ENCODE measurements at regions not wholly inside any gene's neighbourhood (a gene's known extent, or its start where the extent isn't known, plus 50 kb on each side); places are given as distances from the start of the nearest gene placed in this dataset.

DNA sequence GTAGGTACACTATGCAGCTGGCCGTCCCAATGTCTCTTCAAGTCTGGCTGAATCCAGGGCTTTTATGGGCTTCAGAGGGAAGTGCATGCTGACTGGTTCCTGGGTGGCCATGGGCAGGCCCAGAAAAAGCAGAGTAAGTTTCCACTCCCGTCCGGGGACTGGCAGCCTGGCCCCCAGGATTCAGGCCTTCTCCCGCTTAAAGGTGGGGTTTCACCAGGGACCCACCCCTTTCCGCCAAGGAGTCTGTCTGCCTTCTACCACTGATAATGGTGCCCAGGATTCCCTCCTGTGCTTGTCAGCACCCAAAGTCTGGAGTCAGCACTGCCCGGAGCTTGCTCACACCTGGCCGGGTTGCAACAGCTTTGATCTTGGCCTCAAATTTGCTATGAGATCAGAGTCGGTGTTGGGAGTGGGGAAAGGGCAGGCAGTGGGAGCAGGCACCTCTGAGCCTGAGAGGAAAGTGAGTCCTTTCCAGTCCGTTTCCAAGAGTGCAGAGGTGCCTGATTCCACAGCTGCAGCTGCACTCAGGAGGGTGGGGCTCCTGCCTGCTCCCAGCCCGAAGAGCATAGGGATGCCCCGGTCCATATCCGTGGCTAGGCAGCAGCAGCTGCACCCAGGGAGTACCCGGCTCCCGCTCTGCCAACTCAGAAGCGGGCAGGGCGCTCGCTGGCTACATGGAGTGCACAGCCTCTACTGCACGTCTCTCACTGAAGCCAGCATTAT lies 1344.3 kb upstream of the ADGRL3 start:
- no peak for DNase-seq (ENCODE audit: low read depth)
- in situ Hi-C loops (cut with HindIII; ENCODE audit: low pct_unique_long_range_greater_than_20kb, low sequenced_read_pairs), result no loop called here

DNA sequence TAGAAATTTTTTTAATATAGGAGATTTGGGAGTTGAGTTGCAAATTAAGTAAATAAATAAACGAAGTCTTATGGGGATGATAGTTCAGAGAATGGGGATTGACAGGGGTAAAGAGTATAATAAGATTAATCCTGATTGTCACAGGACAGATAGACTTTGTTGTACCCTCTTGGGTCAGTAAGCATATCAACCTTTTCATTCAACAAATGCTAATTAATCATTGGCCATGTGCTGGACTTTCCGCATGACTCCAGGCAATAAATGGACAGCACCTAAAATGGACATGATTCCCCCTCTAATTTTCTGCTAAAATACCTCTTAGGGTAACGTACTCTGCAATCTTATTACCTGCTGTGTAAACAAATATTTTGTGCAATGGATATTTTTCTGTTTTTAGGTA lies 1331.1 kb upstream of the ADGRL3 start:
- no peak for DNase-seq (ENCODE audit: low read depth)
- in situ Hi-C loops (cut with HindIII; ENCODE audit: low pct_unique_long_range_greater_than_20kb, low sequenced_read_pairs), result no loop called here

- in situ Hi-C loops (cut with HindIII; ENCODE audit: low pct_unique_long_range_greater_than_20kb, low sequenced_read_pairs), result no loop called here
- DNase-seq (ENCODE audit: low read depth), result no peak
Measured at GRCh38 chr4:59869559-59869958, 1330.6 kb upstream of the ADGRL3 start.

GRCh38 chr4:59881632-59882031 lies 1318.5 kb upstream of the ADGRL3 start:
- no peak for DNase-seq (ENCODE audit: low read depth)
- in situ Hi-C loops (cut with HindIII; ENCODE audit: low pct_unique_long_range_greater_than_20kb, low sequenced_read_pairs), result no loop called here

DNA sequence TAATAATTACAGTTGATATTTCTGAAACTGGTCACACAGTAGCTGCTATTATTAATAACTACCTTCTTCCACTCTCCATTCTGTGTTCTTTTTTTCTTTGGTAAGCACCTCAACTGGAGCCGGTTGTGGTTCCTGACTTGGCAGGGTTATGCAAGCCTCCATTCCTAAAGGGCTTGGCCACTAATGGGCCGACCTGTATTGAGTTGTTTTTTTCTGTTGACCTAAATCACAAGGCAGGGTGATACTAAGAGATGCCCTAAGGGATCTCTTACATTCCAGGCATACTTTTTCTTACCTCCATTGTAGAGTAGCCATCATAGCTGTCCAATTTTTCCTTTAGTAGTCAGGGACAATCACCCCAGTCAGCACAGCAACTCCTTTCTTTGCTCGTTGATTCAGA lies 1295.8 kb upstream of the ADGRL3 start:
- DNase-seq (ENCODE audit: low read depth), result no peak
- in situ Hi-C loops (cut with HindIII; ENCODE audit: low pct_unique_long_range_greater_than_20kb, low sequenced_read_pairs), result no loop called here

GRCh38 chr4:59920416-59920815 lies 1279.7 kb upstream of the ADGRL3 start:
- in situ Hi-C loops (cut with HindIII; ENCODE audit: low pct_unique_long_range_greater_than_20kb, low sequenced_read_pairs), result no loop called here

GRCh38 chr4:59925290-59925689 lies 1274.8 kb upstream of the ADGRL3 start:
- no peak for DNase-seq (ENCODE audit: low read depth)
- in situ Hi-C loops (cut with HindIII; ENCODE audit: low pct_unique_long_range_greater_than_20kb, low sequenced_read_pairs), result no loop called here

More at GRCh38 chr4:59920416-59920815, 1279.7 kb upstream of the ADGRL3 start:
- DNase-seq (ENCODE audit: low read depth), result no peak

GRCh38 chr4:59936566-59936965 lies 1263.6 kb upstream of the ADGRL3 start:
- in situ Hi-C loops (cut with HindIII; ENCODE audit: low pct_unique_long_range_greater_than_20kb, low sequenced_read_pairs), result no loop called here

GRCh38 chr4:59938166-59938565 lies 1262.0 kb upstream of the ADGRL3 start:
- in situ Hi-C loops (cut with HindIII; ENCODE audit: low pct_unique_long_range_greater_than_20kb, low sequenced_read_pairs), result no loop called here
- DNase-seq (ENCODE audit: low read depth), result no peak

More at GRCh38 chr4:59936566-59936965, 1263.6 kb upstream of the ADGRL3 start:
- DNase-seq (ENCODE audit: low read depth), result no peak

DNA sequence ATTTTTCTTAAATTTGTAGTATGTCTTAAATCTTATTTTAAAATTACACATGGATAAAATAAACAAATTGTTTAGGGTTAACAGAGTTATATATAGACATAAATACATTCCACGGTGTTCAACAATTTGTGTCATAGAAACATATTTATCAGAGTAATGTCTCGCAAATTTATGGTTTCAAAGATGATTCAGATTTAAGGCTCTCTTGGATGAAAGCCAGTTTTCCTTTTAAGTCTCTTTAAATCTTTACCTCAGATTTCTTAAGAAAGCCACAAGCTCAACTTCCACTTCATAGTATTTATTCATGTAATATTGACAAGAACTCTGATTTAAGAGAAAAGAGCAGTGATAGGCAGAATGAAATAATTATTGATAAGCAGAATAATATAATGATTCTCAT lies 1254.8 kb upstream of the ADGRL3 start:
- no peak for DNase-seq (ENCODE audit: low read depth)
- in situ Hi-C loops (cut with HindIII; ENCODE audit: low pct_unique_long_range_greater_than_20kb, low sequenced_read_pairs), result no loop called here

- in situ Hi-C loops (cut with HindIII; ENCODE audit: low pct_unique_long_range_greater_than_20kb, low sequenced_read_pairs), result no loop called here
- no peak for DNase-seq (ENCODE audit: low read depth)
Measured at GRCh38 chr4:59945716-59946115, 1254.4 kb upstream of the ADGRL3 start.

- in situ Hi-C loops (cut with HindIII; ENCODE audit: low pct_unique_long_range_greater_than_20kb, low sequenced_read_pairs), result no loop called here
- no peak for DNase-seq (ENCODE audit: low read depth)
Measured at GRCh38 chr4:59956366-59956765, 1243.8 kb upstream of the ADGRL3 start.

DNA sequence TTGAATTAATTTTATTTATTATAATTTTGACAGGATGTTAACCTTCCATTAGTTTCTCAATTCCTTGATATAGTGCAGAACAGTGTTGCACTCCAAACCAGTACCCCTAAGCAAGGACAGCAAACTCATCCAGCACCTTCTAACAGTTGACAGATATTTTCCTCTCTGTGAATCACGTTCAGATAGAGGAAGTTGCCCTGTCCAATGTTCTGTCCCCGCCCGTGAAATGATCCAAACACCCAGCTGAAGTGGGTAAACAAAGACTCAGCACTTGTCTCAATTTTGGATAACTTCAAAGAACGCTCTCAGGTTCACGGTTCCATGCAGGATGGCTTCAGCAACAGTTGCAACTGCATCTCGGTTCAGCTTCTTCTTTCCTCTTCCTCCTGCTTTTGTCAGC lies 1240.0 kb upstream of the ADGRL3 start:
- in situ Hi-C loops (cut with HindIII; ENCODE audit: low pct_unique_long_range_greater_than_20kb, low sequenced_read_pairs), result no loop called here
- no peak for DNase-seq (ENCODE audit: low read depth)

- in situ Hi-C loops (cut with HindIII; ENCODE audit: low pct_unique_long_range_greater_than_20kb, low sequenced_read_pairs), result no loop called here
- no peak for DNase-seq (ENCODE audit: low read depth)
Measured at GRCh38 chr4:59966758-59967157, 1233.4 kb upstream of the ADGRL3 start.

GRCh38 chr4:59968796-59969195 lies 1231.3 kb upstream of the ADGRL3 start:
- no peak for DNase-seq (ENCODE audit: low read depth)
- in situ Hi-C loops (cut with HindIII; ENCODE audit: low pct_unique_long_range_greater_than_20kb, low sequenced_read_pairs), result no loop called here

DNA sequence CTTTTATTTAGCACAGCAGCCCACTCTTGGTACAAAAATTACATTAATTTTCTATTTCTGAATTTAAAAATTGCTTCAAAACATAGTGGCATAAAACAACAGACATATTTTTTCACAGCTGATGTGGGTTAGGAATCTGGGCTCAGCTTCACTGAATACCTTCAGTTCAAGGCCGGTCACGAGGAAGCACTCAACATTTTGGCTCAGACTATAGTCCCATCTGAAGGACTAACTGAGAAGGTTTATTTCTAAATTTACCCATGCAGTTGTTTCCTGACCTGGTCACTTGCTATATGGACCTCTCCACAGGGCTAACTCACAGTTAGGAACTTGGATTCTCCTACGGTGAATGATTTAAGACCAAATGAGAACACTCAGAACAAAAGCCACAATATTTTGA lies 1230.2 kb upstream of the ADGRL3 start:
- no peak for DNase-seq (ENCODE audit: low read depth)
- in situ Hi-C loops (cut with HindIII; ENCODE audit: low pct_unique_long_range_greater_than_20kb, low sequenced_read_pairs), result no loop called here

DNA sequence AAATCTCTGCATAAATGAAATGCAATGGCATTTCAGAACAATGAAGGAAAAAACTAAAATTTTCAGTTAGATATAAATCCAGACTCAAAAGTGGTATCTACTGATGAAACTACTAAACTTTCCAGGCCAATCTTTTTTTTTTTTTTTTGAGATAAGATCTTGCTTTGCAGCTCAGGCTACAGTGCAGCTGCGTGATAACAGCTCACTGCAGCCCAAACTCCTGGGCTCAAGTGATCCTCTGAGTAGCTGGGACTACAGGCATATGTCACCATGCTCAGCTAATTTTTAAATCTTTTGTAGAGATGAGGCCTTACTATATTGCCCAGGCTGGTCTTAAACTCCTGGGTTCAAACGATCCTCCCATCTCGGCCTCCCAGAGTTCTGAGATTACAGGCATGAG lies 1228.2 kb upstream of the ADGRL3 start:
- no peak for DNase-seq (ENCODE audit: low read depth)
- in situ Hi-C loops (cut with HindIII; ENCODE audit: low pct_unique_long_range_greater_than_20kb, low sequenced_read_pairs), result no loop called here

GRCh38 chr4:59973492-59973891 lies 1226.6 kb upstream of the ADGRL3 start:
- DNase-seq (ENCODE audit: low read depth), result no peak
- in situ Hi-C loops (cut with HindIII; ENCODE audit: low pct_unique_long_range_greater_than_20kb, low sequenced_read_pairs), result no loop called here

GRCh38 chr4:59979061-59979460 lies 1221.1 kb upstream of the ADGRL3 start:
- no peak for DNase-seq (ENCODE audit: low read depth)
- in situ Hi-C loops (cut with HindIII; ENCODE audit: low pct_unique_long_range_greater_than_20kb, low sequenced_read_pairs), result no loop called here

GRCh38 chr4:59983852-59984251 lies 1216.3 kb upstream of the ADGRL3 start:
- no peak for DNase-seq (ENCODE audit: low read depth)
- in situ Hi-C loops (cut with HindIII; ENCODE audit: low pct_unique_long_range_greater_than_20kb, low sequenced_read_pairs), result no loop called here

Measured in Caki2 (cell line).